ENCODE measurements at regions not wholly inside any gene's neighbourhood (a gene's known extent, or its start where the extent isn't known, plus 50 kb on each side); places are given as distances from the start of the nearest gene placed in this dataset.
A peak's percentile ranks its signal among the peaks of the same experiment; 100 is the strongest.
"Not testable (repeated sequence)": the region's sequence is repeated elsewhere in the genome, so short reads cannot be mapped to it uniquely, and the experiment has no call there.

GRCh38 chr9:78697618-78698017 lies 400.7 kb downstream of the PSAT1 start:
- H3K27me3 ChIP-seq (replicated peaks) = no peaks in the 10 kb centered on the region

GRCh38 chr9:78698371-78698770 lies 401.4 kb downstream of the PSAT1 start:
- Histone ChIP-seq H3K9me3 (replicated peaks) (no peaks in the 10 kb centered on the region), H3K27ac (no peak overlapping the region), H3K27me3 (replicated peaks) (no peaks in the 10 kb centered on the region), H3K36me3 (no peaks in the 10 kb centered on the region), H3K4me3 (no peak overlapping the region), H3K4me1 (replicated peaks) (peaks cover 13% of the 10 kb centered on the region)
- no peak for DNase-seq (ENCODE audit: low read depth in 1 of 2, low spot score in 2 of 2)

More at GRCh38 chr9:78697618-78698017, 400.7 kb downstream of the PSAT1 start:
- no peaks in the 10 kb centered on the region for H3K9me3 ChIP-seq (replicated peaks)
- no peak overlapping the region for H3K4me3 ChIP-seq
- H3K4me1 ChIP-seq (replicated peaks) = peaks cover 21% of the 10 kb centered on the region
- no peak for DNase-seq (ENCODE audit: low read depth in 1 of 2, low spot score in 2 of 2)
- no peak overlapping the region for H3K27ac ChIP-seq
- H3K36me3 ChIP-seq = no peaks in the 10 kb centered on the region

GRCh38 chr9:78699217-78699616 lies 402.3 kb downstream of the PSAT1 start:
- not testable (repeated sequence) for H3K27ac ChIP-seq; H3K9me3 ChIP-seq (replicated peaks); H3K36me3 ChIP-seq; H3K4me3 ChIP-seq; H3K27me3 ChIP-seq (replicated peaks)
- peak in 1 of 2 experiments; percentile 42 for DNase-seq (ENCODE audit: low read depth in 1 of 2, low spot score in 2 of 2)
- H3K4me1 ChIP-seq (replicated peaks) = peaks cover 13% of the 10 kb centered on the region

GRCh38 chr9:78704153-78704552 lies 407.2 kb downstream of the PSAT1 start:
- H3K4me1 ChIP-seq (replicated peaks) = peaks cover 40% of the 10 kb centered on the region
- H3K27me3 ChIP-seq (replicated peaks); H3K4me3 ChIP-seq; H3K36me3 ChIP-seq; H3K27ac ChIP-seq; H3K9me3 ChIP-seq (replicated peaks); DNase-seq (ENCODE audit: low read depth in 1 of 2, low spot score in 2 of 2): not testable (repeated sequence)

GRCh38 chr9:78707080-78707479 lies 410.2 kb downstream of the PSAT1 start:
- H3K36me3 ChIP-seq = peaks cover 5% of the 10 kb centered on the region
- H3K9me3 ChIP-seq (replicated peaks) = peaks cover 6% of the 10 kb centered on the region; the same call in 1 of the 2 replicates
- peaks cover 34% of the 10 kb centered on the region for H3K4me1 ChIP-seq (replicated peaks)
- no peak overlapping the region for H3K4me3 ChIP-seq
- no peak for DNase-seq (ENCODE audit: low read depth in 1 of 2, low spot score in 2 of 2)
- H3K27me3 ChIP-seq (replicated peaks) = no peaks in the 10 kb centered on the region
- peak overlapping the region; percentile 97 for H3K27ac ChIP-seq

- Histone ChIP-seq H3K9me3 (replicated peaks) (peaks cover 6% of the 10 kb centered on the region; the same call in 1 of the 2 replicates), H3K36me3 (peaks cover 5% of the 10 kb centered on the region), H3K27ac (peak overlapping the region; percentile 97), H3K27me3 (replicated peaks) (no peaks in the 10 kb centered on the region), H3K4me3 (no peak overlapping the region), H3K4me1 (replicated peaks) (peaks cover 34% of the 10 kb centered on the region)
- DNase-seq (ENCODE audit: low read depth in 1 of 2, low spot score in 2 of 2) = peak in 1 of 2 experiments; percentile 91
These were observed 410.6 kb downstream of the PSAT1 start for GRCh38 chr9:78707481-78707991.

- Histone ChIP-seq H3K27ac (peak overlapping the region; percentile 65), H3K4me3 (no peak overlapping the region), H3K36me3 (peaks cover 5% of the 10 kb centered on the region), H3K27me3 (replicated peaks) (no peaks in the 10 kb centered on the region), H3K9me3 (replicated peaks) (peaks cover 6% of the 10 kb centered on the region; the same call in 1 of the 2 replicates), H3K4me1 (replicated peaks) (peaks cover 42% of the 10 kb centered on the region)
- DNase-seq (ENCODE audit: low read depth in 1 of 2, low spot score in 2 of 2) = no peak
These were observed 416.1 kb downstream of the PSAT1 start for GRCh38 chr9:78712903-78713613.

- Histone ChIP-seq H3K27ac (peak overlapping the region; percentile 65), H3K9me3 (replicated peaks) (peaks cover 2% of the 10 kb centered on the region; the same call in 1 of the 2 replicates), H3K4me3 (no peak overlapping the region), H3K36me3 (peaks cover under 1% of the 10 kb centered on the region), H3K27me3 (replicated peaks) (no peaks in the 10 kb centered on the region), H3K4me1 (replicated peaks) (peaks cover 35% of the 10 kb centered on the region)
- peak in 1 of 2 experiments; percentile 74 for DNase-seq (ENCODE audit: low read depth in 1 of 2, low spot score in 2 of 2)
These were observed 416.9 kb downstream of the PSAT1 start for GRCh38 chr9:78713614-78714405.

- peak in 1 of 2 experiments; percentile 53 for DNase-seq (ENCODE audit: low read depth in 1 of 2, low spot score in 2 of 2)
These were observed 417.7 kb downstream of the PSAT1 start for GRCh38 chr9:78714576-78714975.

GRCh38 chr9:78719029-78719428 lies 422.1 kb downstream of the PSAT1 start:
- H3K4me3 ChIP-seq; DNase-seq (ENCODE audit: low read depth in 1 of 2, low spot score in 2 of 2); H3K36me3 ChIP-seq; H3K27me3 ChIP-seq (replicated peaks); H3K9me3 ChIP-seq (replicated peaks); H3K27ac ChIP-seq: not testable (repeated sequence)
- peaks cover 19% of the 10 kb centered on the region for H3K4me1 ChIP-seq (replicated peaks)

More at GRCh38 chr9:78714576-78714975, 417.7 kb downstream of the PSAT1 start:
- Histone ChIP-seq H3K27me3 (replicated peaks) (no peaks in the 10 kb centered on the region), H3K27ac (peak overlapping the region; percentile 65), H3K9me3 (replicated peaks) (no peaks in the 10 kb centered on the region), H3K4me3 (no peak overlapping the region), H3K4me1 (replicated peaks) (peaks cover 28% of the 10 kb centered on the region), H3K36me3 (no peaks in the 10 kb centered on the region)

GRCh38 chr9:78724896-78725295 lies 428.0 kb downstream of the PSAT1 start:
- Histone ChIP-seq H3K9me3 (replicated peaks) (peaks cover 9% of the 10 kb centered on the region; the same call in 1 of the 2 replicates), H3K36me3 (no peaks in the 10 kb centered on the region), H3K4me1 (replicated peaks) (no peaks in the 10 kb centered on the region), H3K4me3 (no peak overlapping the region), H3K27ac (no peak overlapping the region), H3K27me3 (replicated peaks) (no peaks in the 10 kb centered on the region)
- DNase-seq (ENCODE audit: low read depth in 1 of 2, low spot score in 2 of 2) = no peak

GRCh38 chr9:78725503-78725902 lies 428.6 kb downstream of the PSAT1 start:
- Histone ChIP-seq H3K36me3 (no peaks in the 10 kb centered on the region), H3K27me3 (replicated peaks) (no peaks in the 10 kb centered on the region), H3K4me1 (replicated peaks) (no peaks in the 10 kb centered on the region), H3K27ac (no peak overlapping the region), H3K4me3 (no peak overlapping the region), H3K9me3 (replicated peaks) (peaks cover 9% of the 10 kb centered on the region; the same call in 1 of the 2 replicates)
- DNase-seq (ENCODE audit: low read depth in 1 of 2, low spot score in 2 of 2) = no peak

- Histone ChIP-seq H3K4me1 (replicated peaks) (peaks cover 7% of the 10 kb centered on the region), H3K27ac (no peak overlapping the region), H3K27me3 (replicated peaks) (no peaks in the 10 kb centered on the region), H3K4me3 (no peak overlapping the region), H3K9me3 (replicated peaks) (no peaks in the 10 kb centered on the region), H3K36me3 (no peaks in the 10 kb centered on the region)
- no peak for DNase-seq (ENCODE audit: low read depth in 1 of 2, low spot score in 2 of 2)
These were observed 448.4 kb downstream of the PSAT1 start for GRCh38 chr9:78745331-78745730.

GRCh38 chr9:78746010-78746409 lies 449.1 kb downstream of the PSAT1 start:
- Histone ChIP-seq H3K4me1 (replicated peaks) (peaks cover 7% of the 10 kb centered on the region), H3K4me3 (no peak overlapping the region), H3K27me3 (replicated peaks) (no peaks in the 10 kb centered on the region), H3K36me3 (no peaks in the 10 kb centered on the region), H3K9me3 (replicated peaks) (no peaks in the 10 kb centered on the region), H3K27ac (peak overlapping the region; percentile 3; the same call in 1 of the 2 replicates)
- peak in 1 of 2 experiments; percentile 41 for DNase-seq (ENCODE audit: low read depth in 1 of 2, low spot score in 2 of 2)
